Islet of Langerhans (tissue), 1 donor: ENCODE measurements at regions not wholly inside any gene's neighbourhood (a gene's known extent, or its start where the extent isn't known, plus 50 kb on each side); places are given as distances from the start of the nearest gene placed in this dataset.

Experiments used
- FAIRE-seq: peaks from one replicate; lab custom pipeline; 2011; peaks lifted over from hg19 to GRCh38; lab: Jason Lieb, UNC

DNA sequence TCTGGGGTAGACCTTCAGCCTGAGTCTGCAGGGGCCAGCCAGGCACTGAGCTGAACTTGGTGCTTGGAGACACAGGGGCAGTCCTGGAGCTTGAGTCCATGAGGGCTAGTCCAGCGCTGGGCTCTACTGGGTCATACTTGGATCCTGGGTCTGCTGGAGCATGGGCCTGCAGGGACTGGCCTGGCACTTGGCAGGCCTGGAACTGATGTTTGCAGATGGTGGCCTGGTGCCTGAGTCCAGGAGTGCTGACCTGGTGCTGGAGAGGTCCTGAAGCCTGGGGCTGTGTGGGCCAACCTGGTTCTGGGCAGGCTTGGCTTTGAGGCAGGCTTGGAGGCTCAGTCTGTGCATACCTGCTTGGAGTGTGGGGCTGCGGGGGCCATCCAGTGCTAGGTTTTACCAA lies 143.4 kb upstream of the DSCAM start:
- FAIRE-seq = no peak

DNA sequence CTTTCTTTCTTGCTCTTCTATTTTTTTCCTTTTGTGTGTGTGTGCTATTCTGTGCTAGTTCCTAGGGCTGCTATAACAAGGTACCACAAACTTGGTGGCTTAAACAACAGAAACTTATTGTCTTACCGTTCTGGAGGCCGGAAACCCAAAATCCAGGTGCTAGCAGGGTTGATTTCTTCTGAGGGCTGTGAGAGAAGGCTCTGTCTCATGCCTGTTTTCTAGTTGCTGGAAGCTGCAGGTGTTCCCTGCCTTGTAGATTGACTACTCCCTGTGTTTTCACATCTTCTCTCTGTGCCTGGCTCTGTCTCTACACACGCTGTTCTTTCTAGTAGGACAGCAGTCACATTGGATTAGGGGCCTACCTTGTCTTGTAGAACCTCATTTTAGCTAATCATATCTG lies 150.9 kb upstream of the DSCAM start:
- FAIRE-seq = no peak

GRCh38 chr21:41000838-41001237 lies 153.9 kb upstream of the DSCAM start:
- FAIRE-seq = no peak

DNA sequence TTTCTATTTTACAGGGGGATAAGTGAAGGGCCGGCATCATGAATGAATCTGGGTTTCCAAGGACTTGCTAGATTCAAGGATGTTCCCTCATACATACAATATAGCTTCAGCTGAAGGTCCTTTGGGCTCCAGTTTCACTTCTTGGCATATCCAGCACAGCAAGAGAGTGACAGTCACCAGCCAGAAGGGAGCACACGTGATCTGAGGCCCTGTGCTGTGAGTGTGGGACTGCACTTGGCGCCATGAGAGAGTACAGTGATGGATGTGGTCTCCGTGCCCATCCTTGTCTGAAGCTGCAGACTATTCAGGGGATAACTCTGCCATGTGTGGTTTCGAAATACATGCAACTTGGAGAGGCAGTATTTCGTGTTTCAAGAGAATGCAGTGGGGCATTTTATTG lies 159.7 kb upstream of the DSCAM start:
- no peak for FAIRE-seq

- no peak for FAIRE-seq
Observed at GRCh38 chr21:41008351-41008750, 159.6 kb upstream of the BACE2 start.

GRCh38 chr21:41008974-41009373 lies 159.0 kb upstream of the BACE2 start:
- peak; percentile 21 for FAIRE-seq

- peak; percentile 88 for FAIRE-seq
Observed at GRCh38 chr21:41009398-41010100, 158.4 kb upstream of the BACE2 start.

- FAIRE-seq = no peak
Observed at GRCh38 chr21:41010101-41010435, 157.9 kb upstream of the BACE2 start.

GRCh38 chr21:41011098-41011731 lies 156.7 kb upstream of the BACE2 start:
- no peak for FAIRE-seq

- FAIRE-seq = no peak
Observed at GRCh38 chr21:41011951-41012366, 156.0 kb upstream of the BACE2 start.

- FAIRE-seq = no peak
Observed at GRCh38 chr21:41012425-41012824, 155.5 kb upstream of the BACE2 start.

DNA sequence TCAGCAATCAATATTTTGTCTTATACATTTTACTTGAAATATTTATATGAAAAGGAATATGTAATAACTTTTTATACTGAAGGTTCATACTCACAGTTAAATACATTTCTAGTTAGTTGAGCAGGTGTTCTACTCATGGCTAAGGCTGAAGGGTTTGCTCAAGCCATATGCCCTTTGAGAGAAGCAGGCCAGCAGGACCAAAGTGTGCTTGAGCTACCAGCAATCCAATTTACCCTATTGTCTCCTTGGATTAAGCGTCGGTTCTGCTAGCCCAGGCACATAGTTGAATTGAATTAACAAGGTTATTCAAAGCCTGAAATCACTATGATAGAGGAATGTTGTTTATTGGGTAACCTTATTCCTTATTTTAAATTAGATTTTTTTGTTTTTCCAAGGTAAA lies 151.5 kb upstream of the BACE2 start:
- no peak for FAIRE-seq

DNA sequence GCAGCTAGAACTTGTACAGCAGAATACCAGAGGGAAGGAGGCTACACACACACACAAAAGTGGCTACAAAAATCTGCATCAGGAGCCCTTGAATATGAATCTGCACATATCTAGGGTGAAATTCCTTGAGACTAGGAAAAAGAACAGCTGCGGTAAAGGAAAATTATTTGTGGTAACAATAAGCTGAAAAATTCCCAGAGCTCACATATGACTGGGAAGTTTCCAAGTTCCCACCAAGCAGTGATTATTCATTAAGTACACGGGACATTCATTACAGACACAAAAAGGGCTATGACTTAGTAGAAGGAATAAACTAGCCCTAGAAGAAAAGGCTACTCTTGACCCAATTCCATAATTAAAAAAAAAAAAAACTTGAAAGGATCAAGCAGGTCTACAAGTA lies 149.5 kb upstream of the BACE2 start:
- FAIRE-seq = no peak

GRCh38 chr21:41023936-41024335 lies 144.0 kb upstream of the BACE2 start:
- FAIRE-seq = no peak

GRCh38 chr21:41024341-41024740 lies 143.6 kb upstream of the BACE2 start:
- FAIRE-seq = no peak

DNA sequence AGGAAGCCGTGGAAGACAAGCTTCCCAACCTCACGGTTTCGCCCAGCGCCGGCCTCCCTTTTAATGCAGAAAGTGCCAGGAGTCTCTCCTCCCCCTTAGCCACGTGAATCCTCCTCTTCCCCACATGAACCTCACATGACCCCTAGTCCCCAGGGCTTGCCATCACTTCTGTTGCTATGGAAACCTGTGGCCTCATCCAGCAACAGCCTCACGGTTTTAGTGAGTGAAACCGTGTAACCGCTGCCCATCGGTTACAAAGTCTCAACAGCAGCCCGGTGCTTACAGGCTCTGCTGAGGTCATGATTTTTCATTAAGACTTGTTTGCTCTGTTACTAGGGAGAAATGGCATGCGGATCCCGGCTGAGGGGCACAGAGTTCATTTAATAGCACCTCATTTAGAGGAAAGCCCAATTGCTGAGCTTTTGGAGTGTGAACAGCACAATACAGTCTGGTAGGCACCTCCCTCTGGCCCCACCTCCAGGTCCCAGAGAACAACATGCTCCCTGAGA lies 143.2 kb upstream of the BACE2 start:
- peak; percentile 98 for FAIRE-seq

DNA sequence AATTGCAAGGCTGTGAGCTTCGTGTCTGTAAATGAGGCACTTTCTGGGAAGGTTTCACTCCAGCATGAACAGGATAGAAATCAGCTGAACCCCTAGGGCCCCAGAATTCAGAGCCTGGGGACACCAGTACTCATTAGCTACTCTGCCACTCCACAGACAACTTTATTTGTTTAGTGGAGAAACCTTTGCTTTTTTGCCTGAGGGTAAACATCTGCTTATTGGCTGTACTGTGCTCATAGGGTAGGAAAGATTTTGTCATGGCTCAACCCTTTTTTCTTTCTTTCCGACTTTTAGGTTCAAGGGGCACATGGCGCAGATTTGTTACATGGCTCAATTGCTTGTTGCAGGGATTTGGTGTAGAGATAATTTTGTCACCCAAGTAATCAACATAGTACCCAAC lies 138.4 kb upstream of the BACE2 start:
- FAIRE-seq = no peak

GRCh38 chr21:41031701-41032220 lies 136.2 kb upstream of the BACE2 start:
- no peak for FAIRE-seq

DNA sequence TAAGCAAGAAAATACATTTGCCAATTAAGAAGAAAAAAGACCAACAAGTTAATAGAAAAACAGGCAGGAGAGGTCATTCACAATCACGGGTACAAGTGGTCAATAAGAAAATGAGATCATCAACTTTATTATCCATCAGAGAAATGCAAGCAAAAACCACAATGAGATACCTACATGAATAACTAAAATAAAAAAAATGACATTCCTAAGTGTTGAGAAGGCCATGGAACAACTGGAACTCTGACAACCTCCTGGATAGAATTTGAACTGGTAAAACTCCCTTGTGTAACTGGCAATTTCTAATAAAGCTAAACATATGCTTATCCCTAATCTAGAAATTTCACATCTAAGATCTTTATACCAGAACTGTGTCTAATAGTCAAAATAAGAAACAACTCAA lies 135.4 kb upstream of the BACE2 start:
- FAIRE-seq = no peak

DNA sequence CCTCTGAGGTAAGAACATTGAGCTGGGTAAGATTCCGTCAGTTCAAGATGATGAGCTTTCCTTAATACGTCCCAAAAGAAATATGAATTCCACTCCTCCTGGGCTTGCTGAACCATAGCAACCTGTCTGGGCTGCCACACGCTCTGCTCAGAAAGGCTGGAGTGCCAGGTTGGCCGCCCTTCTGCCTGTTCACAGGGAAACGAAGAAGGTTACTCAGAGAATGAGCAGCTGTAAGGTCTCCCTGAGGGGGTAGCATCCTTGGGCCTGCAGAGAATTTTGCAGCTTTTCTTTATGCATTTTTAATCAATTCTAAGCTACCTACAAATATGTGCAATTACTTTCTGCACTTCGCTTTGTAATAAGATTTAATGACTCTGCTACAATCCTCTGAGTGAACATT lies 130.7 kb upstream of the BACE2 start:
- no peak for FAIRE-seq

DNA sequence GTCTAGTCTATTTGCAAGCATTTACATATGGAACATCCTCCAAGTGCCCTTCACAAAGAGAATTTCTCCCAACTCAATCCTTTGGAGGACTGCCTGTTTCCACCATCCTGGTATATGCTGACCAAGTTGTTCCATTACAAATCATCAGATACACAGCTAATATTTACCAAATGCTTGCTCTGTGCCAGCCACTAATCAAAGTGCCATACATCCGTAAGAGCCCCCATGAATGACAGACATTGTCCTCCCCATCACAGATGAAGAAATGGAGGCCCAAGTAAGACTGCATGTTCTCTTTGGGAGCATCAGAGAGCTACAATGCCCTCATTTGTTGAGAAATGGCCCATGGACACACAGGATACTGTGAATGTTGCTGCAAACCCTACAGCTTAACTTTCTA lies 130.0 kb upstream of the BACE2 start:
- FAIRE-seq = no peak

DNA sequence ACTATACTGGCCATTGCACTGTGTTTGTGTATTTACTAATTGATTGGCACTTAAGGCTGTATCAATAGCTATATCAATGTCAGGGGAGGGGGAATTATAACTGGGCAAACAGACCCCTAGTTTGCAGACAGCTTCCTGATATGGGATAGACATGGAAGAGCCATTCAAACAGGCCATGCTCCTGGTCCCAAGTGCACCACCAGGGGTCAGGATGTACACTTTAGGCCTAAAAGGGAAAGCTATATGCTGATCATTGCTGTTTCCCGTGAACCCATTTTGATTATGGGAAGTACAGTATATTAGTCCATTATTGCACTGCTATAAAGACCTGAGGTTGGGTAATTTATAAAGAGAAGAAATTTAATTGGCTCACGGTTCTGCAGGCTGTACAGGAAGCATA lies 124.9 kb upstream of the BACE2 start:
- FAIRE-seq = no peak

DNA sequence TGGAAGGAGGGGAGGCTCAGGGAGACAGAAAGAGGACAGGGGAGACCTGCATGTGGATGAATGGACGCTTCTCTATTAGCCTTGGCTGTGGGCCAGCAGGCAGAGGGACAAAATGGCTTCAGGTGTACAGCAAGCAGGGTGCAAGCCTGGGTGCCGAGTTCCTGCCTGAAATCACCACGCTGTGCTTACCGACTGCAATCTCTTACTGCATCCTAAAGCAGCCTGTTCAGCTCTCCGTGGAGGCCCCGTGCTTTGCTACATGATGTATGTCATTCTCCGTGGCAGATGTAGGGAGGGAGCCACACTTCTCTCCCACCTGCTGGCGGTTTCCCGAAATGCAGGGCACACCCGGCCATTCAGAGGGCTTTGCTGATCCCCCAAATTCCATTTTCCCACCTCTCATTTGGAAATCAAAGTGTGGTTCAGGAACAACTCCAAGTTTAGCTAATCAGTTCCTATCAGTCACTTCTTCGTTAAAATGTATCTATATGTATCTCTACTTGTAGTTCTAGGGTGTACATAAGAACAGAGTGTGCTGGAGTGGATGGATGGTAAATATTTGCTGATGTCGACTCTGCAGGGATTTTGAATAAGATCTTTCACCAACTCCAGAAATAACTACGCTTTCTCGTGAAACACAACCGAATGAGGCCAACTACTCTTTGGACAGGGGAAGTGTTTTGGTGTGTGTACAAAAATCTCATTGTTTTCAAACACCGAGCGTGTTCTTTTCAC lies 122.3 kb upstream of the BACE2 start:
- FAIRE-seq = peak; percentile 64
